DMS153 treated with DMSO at 0.1 percent for 48 hours (cell line): ENCODE measurements at regions not wholly inside any gene's neighbourhood (a gene's known extent, or its start where the extent isn't known, plus 50 kb on each side); places are given as distances from the start of the nearest gene placed in this dataset.
"Not testable (repeated sequence)": the region's sequence is repeated elsewhere in the genome, so short reads cannot be mapped to it uniquely, and the experiment has no call there.

Experiments
- DNase-seq: peaks from one replicate; lab custom pipeline; 2025; ENCODE audit not compliant: unreplicated experiment; lab: John Stamatoyannopoulos, UW

- DNase-seq, result no peak
These were observed 50.0 kb upstream of the ABLIM1 start for GRCh38 chr10:114708084-114708483.

DNA sequence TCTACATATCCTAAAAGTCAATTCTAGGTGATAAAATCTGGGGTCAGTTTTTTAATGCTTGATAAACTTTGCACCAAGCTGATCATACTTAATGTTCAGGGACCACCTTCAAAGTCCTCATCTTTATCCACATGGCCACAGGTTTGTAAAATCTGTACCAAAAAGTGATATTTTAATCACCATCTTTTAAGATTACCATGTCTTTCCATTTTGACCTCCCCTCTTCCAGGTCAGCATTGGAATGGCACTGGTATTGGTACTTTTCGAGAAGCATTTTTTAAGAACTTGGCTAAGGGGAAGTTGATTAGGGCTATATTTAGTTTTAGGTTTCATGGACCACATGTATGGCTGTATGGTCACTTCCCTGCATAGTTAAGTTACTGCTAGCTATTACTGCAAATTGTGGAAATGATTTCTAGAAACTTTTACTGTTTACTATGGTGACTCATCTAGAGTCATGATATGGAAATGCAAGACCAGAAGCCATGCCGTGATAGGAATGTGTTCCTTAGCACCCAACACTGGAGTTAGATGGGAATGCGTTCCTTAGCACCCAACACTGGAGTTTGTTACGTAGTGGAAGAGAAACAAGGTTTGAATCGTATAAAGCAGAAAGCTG lies 50.8 kb upstream of the ABLIM1 start:
- no peak for DNase-seq

DNA sequence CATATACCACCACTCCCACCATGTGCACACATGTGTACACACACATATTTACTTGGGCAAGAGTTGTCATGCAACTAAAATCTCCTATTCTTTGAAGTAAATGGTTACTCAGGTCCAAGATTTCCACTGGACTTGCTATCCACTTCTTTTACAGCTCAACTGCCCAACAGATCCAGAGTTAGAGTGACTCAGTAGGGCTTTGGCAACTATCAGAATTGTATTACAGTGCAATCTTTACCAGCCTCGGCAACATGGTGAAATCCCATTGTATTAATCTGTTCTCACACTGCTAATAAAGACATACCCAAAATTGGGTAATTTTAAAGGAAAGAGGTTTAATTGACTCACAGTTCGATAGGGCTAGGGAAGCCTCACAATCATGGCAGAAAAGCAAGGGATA lies 51.9 kb upstream of the ABLIM1 start:
- no peak for DNase-seq

DNA sequence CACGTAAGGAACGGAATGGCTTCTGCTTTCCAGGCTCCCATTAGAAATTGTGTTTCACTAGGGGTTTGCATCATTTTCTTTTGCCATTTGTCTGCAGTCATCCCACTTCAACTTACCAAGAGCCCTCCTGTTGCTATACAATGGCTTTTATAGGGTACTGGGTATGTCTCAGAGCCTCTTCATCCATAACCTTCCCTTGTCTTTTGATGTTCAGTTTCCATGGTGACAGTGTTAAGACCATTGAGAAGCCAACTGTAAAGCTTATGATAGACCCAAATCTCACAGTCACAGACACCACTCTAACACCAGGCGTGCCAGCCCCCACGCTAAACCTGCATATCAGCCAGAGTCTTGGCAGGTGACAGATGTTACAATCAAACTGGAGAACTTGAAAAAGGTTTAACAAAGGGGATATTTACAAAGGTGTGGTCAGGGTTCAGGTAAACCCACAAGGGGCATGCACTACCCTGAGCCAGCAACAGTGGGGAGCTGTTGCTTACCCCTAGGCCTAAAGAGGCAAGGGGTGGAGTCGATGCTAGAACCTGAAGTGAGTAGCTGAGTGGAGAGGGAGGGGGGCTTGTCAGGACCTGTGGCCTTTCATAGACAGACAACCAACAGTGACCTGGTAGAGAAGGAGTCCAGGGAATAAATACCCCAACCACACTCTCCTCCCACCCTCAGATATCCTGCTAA lies 53.2 kb upstream of the ABLIM1 start:
- no peak for DNase-seq

DNA sequence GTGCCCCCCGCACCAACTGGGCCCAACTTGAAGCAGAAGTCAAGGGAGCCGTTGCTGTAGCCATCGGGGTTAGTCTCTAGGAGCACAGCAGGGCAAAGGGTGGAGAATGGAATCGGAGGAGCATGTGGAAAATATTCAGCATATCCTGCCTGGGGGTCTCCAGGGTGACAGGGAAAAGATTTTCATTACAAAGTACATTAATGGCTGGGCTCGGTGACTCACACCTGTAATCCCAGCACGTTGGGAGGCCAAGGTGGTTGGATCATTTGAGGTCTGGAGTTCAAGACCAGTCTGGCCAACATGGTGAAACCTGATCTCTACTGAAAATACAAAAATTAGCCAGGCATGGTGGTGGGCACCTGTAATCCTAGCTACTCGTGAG lies 53.8 kb upstream of the ABLIM1 start:
- DNase-seq, result no peak

- no peak for DNase-seq
These were observed 55.5 kb upstream of the ABLIM1 start for GRCh38 chr10:114713525-114714090.

DNA sequence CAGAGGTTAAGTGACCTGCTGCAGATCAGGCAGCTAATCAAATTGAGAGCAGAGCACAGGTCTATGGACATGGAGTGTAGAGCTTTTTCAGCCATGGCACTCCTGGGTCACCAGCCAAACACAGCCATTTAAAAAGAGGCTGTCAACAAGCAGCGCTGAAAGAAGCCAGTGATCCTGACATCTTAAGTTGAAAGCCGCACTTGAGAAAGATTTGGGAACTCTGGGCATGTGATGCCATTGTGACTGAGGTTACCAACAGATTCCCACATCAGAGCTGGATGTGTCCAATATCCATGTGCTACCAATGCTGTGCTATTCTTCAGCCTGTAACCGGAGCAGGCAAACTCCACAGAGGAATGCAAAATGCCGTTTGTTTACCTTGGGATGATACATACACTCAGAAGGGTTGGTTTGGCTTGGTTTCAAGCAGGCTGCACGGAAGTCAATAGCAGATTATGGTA lies 56.2 kb upstream of the ABLIM1 start:
- DNase-seq, result peak; percentile 83

DNA sequence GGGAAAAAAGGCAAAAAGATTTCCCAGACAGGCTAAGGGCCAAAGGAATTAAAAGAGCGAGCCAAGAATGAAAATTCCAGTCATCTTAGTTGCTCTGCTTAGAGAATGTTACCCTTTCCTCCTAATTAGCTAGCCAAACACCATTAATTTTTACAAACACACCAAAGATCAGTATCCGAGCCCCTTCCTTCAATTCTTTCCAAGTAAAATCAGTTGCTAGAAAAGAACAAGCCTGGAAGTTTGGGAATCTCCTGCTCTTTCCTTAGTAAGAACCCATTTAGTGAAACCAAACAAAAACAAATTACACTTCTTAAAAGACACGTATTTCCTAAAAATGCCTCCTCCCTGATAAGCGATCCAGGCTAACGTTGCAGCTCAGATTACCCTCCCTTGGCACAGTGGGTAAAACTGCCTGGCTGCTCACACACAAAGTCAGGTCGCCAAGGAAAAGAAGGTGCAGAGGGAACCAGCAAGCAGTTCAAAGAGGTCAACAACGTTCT lies 57.1 kb upstream of the ABLIM1 start:
- DNase-seq, result no peak

DNA sequence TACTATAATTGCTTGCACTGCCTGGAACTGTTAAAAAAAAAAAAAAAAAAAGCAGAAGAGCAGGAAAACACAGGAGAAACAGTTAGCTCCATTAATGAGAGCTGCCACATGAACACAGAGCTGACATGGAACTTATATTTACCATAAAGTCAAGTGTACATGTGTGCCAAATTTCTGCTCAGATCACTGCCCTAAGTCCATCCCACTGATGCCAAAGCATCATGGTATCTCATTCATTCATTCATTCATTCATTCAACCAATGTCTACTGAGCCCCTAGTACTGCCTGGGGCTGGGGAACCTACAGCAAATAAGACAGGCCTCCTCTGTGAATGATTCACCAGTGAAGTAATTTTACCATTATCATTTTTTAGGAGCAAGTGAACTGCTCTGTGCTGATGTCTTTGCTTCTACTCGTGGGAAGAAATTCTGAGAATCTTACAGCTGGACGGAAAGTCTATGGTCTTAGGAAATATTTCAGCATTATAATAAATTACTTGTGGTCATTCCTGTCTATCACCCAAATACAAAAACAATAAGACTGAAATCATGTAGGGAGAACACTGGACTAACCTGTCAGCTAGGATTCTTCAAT lies 58.8 kb upstream of the ABLIM1 start:
- DNase-seq, result no peak

DNA sequence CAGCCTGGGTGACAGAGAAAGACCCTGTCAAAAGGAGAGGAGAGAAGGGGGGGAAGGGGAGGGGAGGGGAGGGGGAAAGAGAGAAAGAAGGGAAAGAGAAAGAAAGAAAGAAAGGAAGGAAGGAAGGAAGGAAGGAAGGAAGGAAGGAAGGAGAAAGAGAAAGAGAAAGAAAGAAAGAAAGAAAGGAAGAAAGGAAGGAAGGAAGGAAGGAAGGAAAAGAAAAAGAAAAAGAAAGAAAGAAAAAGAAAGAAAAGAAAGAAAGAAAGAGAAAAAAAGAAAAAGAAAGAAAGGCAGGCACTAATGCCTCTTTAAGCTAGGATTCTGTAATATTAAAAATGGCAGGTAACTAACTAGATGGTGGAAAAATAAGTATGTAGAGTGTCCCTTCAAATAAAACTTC lies 59.8 kb upstream of the ABLIM1 start:
- not testable (repeated sequence) for DNase-seq

DNA sequence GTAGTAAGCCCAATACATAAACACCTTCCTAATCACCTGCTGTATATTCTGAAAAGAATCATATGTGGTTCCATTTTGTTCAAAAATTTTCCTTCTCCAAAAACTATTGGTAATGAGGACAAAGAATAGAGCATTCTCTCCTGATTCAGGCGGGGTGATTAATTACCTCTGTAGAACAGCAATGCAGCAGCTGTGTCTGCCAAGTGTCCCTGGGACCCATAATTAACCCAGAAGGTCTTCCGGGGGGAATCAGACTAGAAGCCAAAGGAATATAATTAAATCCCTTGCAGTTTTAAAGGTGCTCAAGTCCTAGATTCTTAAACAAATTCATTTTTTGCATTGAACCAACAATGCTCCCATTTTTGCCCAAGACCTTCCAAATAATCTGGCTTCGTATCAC lies 60.3 kb upstream of the ABLIM1 start:
- no peak for DNase-seq

GRCh38 chr10:114719311-114719710 lies 61.2 kb upstream of the ABLIM1 start:
- DNase-seq, result peak; percentile 37

GRCh38 chr10:114720023-114720422 lies 61.9 kb upstream of the ABLIM1 start:
- not testable (repeated sequence) for DNase-seq

DNA sequence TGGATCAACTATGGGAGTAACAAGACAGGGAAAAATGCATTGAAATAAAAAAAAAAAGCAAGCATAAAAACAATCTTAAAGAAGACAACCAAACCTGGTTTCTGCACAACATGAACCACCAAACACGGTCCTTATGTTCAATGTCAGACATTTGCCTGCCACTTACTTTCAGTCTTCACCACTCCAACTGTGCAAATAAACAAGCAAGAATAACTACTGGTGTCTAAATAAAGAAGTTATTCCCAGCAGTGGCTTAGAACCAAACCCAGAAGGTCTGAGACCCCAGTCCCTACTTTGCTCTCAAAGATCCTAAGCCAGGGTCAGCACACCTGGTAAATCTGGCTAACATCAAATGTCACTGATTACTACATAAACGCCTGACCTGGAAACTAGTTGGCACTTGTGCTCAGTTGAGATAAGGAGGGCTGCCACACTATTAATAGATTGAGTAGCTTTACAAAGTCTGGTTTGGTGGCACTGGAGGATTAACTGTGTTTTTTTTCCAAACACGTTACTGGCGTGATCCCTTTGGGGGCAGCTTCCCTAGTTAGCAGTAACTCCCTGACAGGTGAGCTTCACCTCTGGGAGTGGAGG lies 62.7 kb upstream of the ABLIM1 start:
- no peak for DNase-seq

GRCh38 chr10:114722136-114722535 lies 64.1 kb upstream of the ABLIM1 start:
- DNase-seq, result not testable (repeated sequence)

- DNase-seq, result no peak
These were observed 65.3 kb upstream of the ABLIM1 start for GRCh38 chr10:114723361-114723760.

DNA sequence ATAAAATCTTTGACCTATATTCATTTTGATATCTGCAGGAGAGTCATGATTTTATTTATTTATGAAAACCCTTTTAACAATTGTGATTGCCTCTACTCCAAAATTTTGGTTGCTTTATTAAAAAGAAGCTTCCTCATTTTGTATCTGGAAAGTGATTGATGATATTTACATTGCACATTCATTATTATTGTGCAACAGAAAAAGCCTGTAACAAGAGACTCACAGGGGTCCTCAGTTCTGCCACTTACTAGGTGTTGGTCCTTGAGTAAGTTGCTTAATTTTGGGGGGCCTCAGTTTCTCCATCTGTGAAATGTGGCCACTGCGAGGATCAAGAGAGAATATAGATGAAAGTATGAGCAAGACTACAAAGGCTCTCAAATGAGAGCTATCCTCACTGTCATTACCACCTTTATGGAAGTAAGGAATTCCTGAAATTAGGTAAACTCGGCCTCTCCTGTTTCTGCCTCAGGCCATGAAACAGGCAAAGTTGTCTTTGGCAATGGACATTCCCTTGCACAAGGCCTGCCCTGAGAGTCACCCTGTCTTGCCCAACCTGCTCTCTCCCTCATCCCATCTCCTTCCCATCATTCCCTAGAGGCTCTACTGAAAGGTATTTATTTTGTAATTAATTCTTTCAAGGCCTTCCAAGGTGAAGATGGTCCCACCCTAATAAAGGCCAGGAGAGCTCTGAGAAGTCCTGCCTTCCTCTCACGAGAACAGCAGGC lies 66.1 kb upstream of the ABLIM1 start:
- no peak for DNase-seq

GRCh38 chr10:114724716-114725106 lies 66.6 kb upstream of the ABLIM1 start:
- no peak for DNase-seq

GRCh38 chr10:114726820-114727271 lies 68.8 kb upstream of the ABLIM1 start:
- DNase-seq, result no peak

DNA sequence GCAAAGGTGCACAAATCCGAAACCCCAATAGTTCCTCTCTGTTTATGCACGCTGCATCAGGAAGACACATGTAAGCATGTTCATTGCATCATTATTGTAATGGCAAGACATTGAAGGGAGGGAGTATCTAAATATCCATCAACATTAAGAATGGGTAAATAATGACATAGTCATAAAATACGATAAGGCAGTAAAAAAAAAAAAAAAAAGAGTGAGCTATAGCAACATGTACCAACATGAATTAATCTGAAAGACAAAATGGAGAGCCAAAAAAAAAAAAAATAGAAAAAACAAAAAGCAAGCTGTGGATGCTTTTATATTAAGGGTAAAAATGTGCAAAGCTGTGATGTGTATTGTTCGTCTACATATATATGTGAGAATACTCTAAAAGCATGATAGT lies 70.2 kb upstream of the ABLIM1 start:
- no peak for DNase-seq
